ENCODE measurements at regions not wholly inside any gene's neighbourhood (a gene's known extent, or its start where the extent isn't known, plus 50 kb on each side); places are given as distances from the start of the nearest gene placed in this dataset.
"Not testable (repeated sequence)": the region's sequence is repeated elsewhere in the genome, so short reads cannot be mapped to it uniquely, and the experiment has no call there.

- no peak for DNase-seq
Observed at GRCh38 chrX:118261151-118261550, 84.8 kb upstream of the WDR44 start.

GRCh38 chrX:118271775-118272174, 74.1 kb upstream of the WDR44 start:
- DNase-seq, result no peak

GRCh38 chrX:118272242-118272641, 73.7 kb upstream of the WDR44 start:
- no peak for DNase-seq

DNA sequence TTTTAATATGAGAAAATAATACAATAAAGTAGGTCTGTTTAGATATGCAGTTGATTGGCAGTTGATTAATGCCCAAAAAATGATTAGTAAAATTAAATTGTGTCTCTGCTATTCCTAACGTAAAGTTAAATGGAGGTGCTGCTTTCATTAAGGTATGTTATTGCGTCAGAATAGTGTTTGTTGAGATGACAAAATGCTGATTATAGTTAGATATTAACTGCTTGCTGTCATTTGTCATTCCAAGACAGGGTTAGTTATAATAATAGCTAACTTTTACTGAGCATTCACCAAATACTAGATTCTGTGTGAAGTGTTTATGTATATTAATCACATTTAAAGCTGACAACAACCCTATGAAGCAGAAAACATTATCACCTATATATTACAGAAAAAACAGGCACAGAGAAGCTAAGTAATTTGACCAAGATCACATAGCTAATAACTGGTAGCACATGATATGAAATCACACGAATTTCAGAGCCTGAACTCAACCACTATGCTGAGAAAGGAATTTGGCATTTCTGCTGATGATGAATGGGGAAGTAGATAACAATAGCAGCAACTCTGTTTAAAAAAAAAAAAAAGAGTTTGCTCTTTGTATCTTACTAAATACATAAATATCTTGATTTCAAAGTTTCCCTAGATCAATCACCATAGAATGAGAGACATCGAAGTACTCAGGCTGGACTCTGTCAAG, 59.7 kb upstream of the WDR44 start:
- no peak for DNase-seq

DNA sequence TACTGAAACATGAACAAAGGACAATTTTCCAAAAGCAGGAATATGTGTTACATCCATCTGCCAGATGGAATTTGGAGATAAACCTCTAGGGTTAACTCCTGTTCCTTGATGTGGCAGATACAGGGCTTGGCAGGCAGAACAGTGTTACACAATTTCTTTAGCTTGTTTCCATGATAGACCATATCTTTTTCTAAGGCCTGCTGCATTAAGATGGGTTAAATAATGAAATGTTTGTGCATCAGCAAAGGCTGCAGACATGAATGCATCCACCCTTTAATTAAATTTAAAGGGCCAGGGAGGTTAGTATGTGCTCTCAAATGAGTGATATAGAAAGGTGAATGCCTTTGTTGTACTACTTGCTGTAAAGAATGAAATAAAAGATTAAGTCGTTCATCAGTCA, 50.1 kb upstream of the WDR44 start:
- not testable (repeated sequence) for DNase-seq
